D341Med (cell line): ENCODE measurements at regions not wholly inside any gene's neighbourhood (a gene's known extent, or its start where the extent isn't known, plus 50 kb on each side); places are given as distances from the start of the nearest gene placed in this dataset.

Experiments used
- DNase-seq: peaks from one replicate; pipeline ENCODE4 v3.0.0; 2012; ENCODE audit warnings: low spot score

DNA sequence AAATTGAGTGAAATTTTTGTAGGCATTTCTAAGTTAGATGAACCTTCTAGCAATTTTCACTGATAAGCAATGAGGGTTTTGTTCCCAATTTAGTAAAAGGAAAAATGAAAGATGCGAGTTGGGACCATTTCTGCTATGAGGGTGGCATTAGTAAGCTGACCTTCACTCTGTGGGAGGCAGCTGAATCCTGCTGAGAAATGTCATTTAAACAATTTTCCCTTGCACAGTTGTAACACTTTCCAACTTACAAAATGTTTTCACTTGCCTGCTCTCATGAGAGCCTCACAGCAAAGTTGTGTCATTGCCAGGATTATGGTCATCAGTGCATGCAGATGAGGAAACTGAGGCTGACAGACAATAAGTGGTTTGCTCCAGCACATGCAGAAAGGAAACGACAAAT is 527.7 kb downstream of the TNS1 start:
- DNase-seq = no peak

DNA sequence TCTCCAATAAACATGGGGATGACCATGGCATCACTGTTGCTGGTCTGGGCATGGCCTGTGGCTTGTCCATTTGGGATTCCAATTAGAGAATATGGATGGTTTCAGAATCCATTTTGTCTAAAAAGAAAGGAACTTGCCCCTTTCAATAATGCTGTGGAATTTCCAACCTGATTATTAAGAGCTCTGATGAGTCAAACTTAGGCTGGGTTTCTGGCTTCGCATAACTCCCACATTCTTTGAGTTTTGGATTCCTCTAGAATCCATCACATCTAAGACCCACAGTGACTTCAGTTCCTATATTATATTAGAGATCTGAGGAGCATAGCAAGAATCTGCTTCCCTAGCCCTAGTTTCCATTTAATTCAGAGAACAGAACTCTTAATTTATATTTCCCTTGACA is 531.5 kb downstream of the TNS1 start:
- no peak for DNase-seq

DNA sequence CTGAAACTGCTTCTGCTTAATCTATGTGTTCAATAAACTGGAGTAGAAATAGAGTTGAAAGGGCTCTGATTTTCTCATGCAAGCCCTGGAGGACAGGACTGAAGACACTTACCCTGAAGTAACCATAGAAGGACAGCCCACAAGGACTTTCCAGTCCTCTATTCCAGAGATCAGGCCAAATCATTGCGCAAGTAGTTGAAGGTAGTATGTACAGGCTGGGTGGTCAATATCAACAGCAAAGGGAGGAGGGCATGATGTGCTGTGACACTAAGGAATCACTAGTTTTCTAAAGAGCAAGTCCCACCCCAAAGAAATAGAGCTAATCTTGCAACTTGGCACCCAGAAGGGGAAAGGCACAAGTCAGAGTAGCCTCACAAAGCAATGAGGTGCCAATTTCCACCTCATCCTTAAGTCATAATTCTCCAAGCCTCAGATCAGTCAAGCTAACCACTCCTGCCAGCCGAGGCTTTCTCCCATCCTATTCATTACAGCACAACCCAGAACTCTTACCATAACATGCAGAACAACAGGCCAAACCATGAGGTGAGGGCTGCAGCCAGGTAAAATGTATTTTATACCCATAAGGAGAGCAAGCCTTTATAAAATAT is 533.5 kb downstream of the TNS1 start:
- DNase-seq = no peak

DNA sequence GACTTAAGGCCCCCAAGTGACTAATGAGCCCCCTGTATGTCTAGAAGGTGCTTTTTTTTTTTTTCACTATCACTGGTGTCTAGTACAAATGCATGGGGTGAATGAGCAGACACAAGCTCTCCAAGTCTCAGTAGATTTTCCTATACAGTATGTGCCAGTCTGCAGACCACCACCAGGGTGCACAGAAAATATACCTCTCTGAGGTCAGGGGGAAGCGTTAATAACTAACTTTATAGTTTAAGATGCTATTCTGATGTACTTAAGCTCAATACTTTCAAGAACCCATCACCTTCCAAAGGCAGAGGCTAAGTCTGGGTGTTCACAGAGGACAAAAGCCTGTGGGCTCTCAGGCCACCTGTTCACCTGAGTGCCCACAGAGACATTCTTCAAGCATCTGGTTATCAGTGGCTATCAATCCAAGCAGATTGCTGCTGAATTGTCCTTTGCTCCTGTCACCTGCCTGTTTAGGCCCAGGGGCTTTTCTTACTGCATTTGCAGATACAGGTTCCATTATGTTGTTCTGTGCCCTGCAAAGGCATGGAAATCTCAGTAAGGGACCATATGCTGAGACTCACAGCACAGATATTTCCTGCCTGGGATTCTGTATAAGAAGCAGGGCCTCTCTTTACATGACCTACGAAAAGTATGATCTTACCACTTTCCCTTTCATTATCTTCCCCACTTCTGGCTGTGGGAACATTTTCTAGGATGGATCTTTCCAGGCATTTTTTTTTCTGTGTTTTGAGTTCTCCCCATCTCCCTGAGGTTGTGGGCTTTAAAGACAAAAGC is 534.6 kb downstream of the TNS1 start:
- DNase-seq = no peak

DNA sequence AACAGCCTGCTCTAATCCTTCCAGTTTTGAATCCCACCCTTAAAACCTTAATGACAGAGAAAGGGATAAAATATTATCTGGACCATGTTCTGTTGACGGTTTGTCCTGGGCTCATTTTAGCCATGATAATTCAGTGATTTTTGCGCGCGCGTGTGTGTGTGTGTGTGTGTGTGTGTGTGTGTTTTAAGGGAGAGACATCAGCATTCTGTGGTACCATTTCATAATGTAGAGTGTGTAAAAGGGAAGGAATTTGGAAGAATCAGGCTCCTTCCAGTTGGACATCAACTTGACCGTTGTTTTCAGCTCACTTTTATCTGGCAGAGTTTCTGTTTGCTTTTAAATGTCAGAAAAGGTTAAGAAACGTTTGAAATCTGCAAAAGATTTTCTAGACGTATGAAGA is 535.5 kb downstream of the TNS1 start:
- no peak for DNase-seq

DNA sequence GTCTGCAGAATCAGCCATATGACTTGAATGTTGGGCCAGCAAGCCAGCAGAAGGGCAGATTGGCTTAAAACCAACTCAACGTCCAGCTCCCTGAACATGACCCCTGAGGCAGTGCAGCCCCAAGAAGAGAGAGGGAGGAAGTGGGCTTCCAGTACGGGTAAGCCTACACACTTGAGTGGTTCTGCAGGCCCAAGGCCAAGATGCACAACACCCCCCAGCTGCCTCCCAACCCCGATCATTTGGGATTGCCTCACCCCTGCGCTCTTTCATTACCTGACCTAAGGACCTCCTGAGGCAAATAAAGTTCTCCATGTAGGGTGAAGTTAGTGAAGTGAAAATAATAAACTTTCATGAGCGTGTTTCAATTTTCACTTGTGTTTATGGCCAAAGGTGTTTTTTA is 536.0 kb downstream of the TNS1 start:
- DNase-seq = no peak

DNA sequence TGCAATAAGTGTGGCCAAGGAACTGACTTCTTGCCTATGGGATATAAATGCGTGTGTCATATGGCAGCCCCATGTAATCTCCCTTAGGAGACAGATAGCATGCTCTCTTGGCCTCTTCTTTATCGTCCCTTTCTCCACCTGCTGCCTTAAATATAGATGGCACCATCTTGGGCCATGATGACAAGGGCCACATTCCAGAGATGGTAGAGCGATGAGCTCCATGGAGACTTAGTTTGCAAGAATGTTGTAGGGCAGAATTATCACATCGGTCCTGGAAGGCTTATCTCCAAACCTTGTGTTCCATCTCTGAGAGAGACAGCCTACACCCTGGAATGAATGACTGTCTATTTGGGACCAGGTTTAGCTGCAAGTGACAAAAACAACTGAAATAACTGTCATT is 536.7 kb downstream of the TNS1 start:
- no peak for DNase-seq

DNA sequence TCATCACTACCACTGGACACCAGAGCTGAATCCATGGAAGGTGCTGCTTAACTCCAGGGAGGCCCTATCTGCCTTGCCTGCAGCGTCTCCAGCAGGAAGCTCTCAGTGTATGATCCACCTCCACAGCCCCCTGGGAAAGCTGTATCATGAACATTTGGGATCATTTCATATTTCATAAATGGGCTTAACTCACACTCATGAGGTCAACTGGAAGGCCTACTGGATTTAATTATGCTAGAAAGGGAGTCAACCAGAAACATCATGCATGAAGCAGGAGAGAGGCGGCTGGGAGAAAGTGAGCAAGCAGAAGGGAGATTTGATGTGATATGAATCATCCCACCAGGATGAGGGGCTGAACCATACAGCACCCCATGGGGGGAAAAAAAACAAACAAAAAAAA is 537.7 kb downstream of the TNS1 start:
- DNase-seq = no peak

DNA sequence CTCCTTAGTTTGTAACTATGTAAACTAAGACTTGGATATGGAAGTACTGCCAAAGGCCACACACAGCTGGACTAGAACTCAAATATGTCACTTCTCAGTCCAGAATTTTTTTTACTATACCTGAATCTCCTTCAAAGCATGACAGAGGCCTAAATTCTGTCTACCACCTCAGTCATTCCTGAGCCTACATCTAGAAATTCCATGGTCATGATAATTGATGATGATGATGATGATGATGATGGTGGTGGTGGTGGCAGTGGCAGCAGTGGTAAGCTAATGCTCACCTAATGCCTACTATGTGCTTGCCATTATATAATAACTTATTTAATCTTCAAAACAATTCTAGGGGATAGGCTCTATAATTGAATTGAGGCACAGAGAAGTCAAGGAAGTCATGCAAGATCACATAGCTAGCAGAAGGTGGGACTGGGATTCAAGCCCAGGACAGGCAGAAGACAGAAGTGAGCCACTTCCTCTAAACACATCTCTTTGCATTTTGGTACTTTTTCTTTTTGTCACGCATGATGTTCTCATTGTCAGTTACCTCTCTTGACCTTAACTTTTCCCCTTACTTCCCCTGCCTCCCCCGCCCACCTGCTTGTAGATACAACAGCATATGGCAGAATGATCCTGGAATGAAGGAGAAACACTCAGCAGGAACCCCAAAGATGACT is 539.3 kb downstream of the TNS1 start:
- DNase-seq = no peak

DNA sequence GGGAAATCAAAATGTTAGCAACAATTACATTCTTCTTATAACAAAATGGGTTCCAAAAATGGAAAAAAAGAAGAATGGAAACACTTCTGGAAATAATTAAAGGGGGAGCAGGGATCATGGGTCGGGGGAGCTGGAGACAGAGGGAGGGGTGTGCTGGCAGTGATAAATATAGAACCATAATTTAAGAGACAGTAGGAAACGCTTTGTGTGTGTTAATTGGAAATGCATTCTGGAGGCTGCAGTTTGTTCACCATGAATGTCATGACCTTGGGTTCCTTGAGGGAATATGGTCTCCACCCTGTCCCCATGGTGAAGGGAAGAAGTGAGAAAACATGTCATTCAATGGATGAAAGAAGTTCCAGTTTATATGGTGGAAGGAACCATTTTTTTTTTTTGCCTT is 540.7 kb downstream of the TNS1 start:
- DNase-seq = no peak

DNA sequence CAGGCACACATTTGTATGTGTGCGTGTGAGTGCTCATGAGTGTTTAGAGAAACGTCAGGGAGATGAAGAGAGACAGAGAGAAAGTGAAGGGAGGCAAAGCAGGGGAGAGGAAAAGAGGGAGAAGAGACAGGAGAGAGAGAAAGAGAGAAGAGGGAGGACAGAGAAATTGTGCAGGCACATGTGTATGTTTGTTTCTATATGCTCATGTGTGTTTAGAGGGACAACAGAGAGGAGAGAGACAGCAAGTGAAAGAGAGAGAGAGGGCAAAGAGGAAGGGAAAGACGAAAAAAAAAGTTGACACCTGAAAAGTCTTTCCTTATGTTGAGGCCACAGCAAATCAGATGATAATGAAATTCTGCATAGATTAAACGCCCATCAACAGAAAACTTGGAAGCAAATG is 541.1 kb downstream of the TNS1 start:
- no peak for DNase-seq

DNA sequence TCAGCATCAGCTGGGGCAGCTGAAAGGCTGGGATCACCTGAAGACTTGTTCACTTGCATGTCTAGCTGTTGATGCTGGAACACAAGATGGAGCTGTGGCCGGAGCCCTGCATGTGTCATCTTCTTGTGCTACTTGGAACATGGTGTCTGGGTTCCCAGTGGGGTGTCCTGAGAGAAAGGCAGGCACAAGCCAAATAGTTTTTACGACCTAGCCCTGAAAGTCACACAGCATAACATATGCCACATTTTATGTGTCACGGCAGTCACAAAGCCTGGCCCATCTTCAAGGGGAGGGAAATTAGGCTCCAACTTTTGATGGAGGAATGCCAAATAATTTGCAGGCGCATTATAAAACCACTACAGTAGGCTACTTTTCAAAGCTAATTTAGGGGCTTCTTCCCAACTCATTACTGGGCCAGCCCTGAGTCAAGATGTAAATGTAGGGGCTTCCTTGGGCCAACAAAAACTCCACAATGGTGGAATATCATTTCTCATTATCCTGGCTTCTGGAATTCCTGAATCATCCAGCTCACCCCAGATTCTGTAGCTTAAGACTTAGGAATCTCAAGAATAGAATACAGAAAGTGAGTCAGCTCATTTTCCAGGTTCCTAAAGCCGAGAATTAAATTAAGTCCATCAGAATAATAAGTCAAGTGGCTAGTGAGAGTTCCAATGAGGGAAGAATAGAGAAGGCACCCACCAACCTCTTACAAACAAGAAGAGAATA is 543.0 kb downstream of the TNS1 start:
- no peak for DNase-seq

DNA sequence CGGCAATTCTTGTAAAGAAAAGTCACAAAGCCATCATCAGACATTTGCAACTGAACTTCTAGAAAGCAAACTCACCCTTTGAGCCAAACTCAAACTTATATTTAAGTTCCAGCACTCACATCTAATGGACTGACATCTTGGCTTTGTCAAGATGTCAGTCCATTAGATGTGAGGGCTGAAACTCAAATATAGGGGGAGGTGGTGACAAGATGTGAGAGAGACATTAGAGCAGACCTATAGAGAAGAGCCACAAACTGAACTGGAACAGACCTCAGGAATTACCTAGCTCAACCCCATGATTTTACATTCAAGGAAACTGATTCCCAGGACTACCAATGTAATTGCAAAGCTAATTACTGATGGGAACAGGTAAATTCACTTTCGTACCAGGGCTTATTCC is 543.8 kb downstream of the TNS1 start:
- DNase-seq = no peak

DNA sequence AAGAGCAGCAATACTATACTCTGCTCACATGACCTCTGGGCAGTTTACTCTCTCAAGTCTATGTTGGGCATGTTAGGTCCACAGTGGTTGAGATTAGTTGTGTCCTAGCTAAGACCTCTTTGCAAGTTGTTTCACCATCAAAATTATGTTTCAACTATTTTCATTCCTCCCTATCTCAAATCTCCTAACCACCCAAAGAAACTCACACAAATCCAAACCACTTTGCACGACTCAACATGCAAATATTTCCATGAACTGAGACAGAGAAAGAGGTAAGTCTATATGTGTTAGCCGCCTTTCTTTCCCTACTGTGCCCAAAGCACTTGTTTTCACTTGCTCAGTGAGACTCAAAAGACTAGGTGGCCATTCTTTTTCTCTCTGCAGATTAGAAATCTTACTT is 546.8 kb downstream of the TNS1 start:
- no peak for DNase-seq

DNA sequence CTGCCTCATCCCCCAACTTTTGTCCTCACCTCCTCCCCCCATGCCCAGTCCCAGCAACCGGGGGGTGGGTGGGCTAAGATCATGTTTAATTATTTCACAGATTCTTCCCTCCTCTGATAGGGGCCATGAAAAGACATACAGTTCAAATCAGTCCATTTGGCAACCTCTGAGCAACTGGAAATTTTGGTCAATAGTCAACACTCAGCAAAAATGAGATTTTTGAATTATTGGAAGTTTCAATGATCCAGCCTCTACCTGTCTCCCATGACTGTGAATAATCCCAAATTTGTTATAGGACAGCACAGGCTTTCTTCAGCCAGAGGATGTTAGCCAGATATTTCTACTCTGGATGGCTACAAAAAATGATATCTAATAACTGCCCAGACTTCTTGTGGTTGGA is 549.9 kb downstream of the TNS1 start:
- no peak for DNase-seq

DNA sequence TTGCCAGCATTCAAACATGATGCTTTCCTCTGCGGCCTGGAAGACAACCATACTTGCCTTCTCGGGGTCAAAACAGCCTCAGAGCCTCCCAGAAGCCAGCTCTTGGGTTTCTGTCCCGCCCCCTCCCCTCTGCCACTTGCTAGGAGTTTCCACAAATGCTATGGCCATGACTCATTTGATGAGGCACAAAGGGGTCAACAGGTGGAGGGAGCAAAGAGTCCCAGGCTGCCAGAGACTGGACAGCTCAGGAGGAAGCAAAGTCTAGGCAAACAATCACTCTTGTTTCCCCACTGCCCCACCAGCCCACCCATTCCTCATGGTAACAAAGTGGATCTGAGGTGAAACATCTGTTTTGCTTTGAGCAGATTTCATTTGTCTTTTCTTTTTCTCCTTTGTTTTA is 551.1 kb downstream of the TNS1 start:
- no peak for DNase-seq

DNA sequence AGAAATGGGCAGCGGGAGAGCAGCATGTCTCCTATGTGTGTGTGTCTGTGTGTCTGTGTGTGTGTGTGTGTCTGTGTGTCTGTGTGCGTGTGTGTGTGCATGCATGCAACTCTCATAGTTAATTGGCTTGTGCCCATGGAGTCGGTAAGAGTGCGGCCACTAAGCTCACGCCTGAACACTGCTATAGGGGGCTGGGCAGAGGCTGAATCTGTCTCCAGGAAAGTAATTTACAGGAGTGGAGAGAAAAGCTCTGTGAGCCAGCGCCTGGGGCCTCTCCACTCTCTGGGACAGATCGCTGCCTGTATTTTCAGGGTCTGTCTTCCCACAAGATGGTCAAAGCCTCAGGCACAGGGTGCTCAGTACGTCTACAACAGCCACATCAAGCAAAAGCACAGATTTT is 553.4 kb downstream of the TNS1 start:
- no peak for DNase-seq

DNA sequence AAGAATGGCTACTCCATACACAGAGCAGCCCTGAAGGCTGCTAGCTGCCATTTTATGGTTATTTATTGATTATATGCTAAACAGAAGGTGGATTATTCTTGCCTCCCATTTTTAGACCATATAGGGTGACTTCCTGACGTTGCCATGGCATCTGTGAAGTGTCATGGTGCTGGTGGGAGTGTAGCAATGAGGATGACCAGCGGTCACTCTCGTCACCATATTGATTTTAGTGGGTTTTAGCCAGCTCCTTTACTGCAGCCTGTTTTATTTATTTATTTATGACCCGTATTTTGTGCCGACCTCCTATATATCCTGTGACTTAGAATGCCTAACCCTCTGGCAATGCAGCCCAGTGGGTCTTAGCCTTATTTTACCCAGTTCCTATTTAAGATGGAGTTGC is 553.9 kb downstream of the TNS1 start:
- no peak for DNase-seq

DNA sequence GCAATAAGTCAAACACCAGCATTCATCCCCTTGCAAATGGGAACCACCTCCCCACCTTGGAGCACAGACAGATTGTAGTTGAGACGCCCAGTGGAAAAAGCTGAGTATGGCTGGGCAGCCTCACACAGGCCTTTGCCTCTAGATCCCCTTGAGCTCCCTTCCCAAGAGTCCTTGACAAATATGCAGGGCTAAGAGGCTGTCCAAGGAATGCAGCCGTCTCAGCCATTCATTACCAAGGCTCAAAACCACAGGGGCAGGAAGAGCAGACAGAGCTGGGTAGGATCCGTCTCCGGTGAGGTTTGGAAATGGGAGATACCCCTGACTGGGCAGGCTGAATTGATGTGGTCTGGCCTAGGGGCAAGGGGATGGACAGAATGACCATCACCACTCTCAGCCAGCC is 557.1 kb downstream of the TNS1 start:
- DNase-seq = no peak

DNA sequence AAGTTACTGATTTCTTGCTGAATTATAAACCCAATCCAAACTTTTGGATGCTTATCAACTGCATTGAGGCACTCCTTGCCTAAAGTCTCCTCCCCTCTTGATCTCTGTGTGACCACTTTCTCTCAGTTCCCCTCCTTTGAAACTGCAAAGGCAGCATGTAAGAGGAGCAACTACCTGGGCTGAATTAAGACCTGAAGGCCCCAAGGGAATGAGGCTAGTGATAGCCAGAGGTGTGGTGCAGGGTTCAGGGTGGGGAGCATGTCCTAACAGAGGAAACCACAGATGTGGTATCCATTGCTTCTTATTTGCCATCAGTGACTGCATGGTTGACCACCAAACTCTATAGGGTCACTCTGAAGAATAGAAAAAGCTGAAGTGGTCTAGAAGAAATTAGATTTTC is 557.9 kb downstream of the TNS1 start:
- no peak for DNase-seq

DNA sequence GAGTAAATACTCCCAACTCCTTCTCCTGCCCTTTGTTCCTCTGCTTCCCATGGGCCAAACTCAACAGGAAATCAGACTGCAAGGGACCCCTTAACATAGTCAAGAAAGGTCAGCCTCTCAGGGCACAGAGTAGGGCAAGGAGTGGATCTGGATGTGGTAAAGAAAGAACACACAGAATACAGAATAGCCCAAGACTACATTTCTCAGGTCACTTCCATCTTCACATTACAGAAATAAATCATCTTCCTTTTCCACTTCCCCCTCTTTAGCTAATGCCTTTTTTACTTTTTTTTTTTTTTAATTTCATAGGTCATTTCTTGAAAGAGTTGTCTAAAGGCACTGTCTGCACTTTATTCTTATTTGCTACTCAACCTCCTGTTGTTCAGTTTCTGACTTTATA is 558.3 kb downstream of the TNS1 start:
- DNase-seq = no peak

DNA sequence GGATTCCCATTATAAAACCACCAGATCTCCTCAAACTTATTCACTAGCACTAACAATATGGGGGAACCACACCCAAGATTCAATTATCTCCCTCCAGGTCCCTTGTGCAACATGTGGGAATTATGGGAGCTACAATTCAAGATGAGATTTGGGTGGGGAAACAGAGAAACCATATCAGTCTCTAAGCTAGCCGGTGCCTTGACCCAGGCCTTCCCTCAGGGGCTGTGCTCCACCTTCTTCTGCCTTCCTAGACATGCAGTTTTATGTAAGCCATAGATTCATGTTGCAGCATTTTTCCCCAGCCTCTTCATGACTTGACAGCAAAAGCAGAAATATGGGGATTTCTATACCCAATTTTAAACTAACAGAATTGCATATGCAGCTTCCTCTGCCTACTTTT is 559.2 kb downstream of the TNS1 start:
- DNase-seq = no peak

DNA sequence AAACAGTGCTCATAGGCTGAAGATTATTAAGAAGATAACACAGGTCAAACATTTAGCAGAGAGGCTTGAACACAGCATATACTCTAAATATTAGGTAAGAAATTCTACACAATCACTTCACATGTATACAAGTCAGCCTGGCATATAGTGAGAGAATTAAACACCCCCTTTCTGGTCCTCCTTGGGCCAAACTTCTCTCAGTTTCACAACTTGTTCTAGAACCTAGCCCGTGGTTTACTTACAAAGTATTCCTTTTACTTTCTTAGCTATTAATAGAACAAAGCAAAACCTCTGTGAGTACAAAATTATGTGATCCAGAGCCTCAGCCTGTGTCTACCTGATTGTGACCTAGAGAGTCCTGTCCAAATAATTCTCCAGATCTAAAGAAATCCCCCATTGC is 562.8 kb downstream of the TNS1 start:
- DNase-seq = no peak
